Small intestine (tissue), 7 donors: ENCODE measurements at regions not wholly inside any gene's neighbourhood (a gene's known extent, or its start where the extent isn't known, plus 50 kb on each side); places are given as distances from the start of the nearest gene placed in this dataset.
"Not testable (repeated sequence)": the region's sequence is repeated elsewhere in the genome, so short reads cannot be mapped to it uniquely, and the experiment has no call there.

ENCODE experiments used
- DNase-seq, 2 donors: peaks; one replicate each; pipeline versions ENCODE4 v3.0.0 to v3.0.0-alpha.2; 2013
- FAIRE-seq: peaks from 2 replicates; lab custom pipeline; 2012; peaks lifted over from hg19 to GRCh38; lab: Jason Lieb, UNC
- H3K27ac ChIP-seq, 3 donors: one replicate each; pipeline ENCODE4 v1.5.1; 2013; ENCODE audit warnings: low read length in 2 of 3, mild to moderate bottlenecking in 2 of 3, control low read depth in 1 of 3, inconsistent platforms in 1 of 3, low read depth in 1 of 3, moderate library complexity in 1 of 3
- H3K27me3 ChIP-seq, 3 donors: one replicate each; pipeline ENCODE4 v1.6.1; 2013; ENCODE audit warnings: low read length in 3 of 3, inconsistent platforms in 1 of 3; ENCODE audit not compliant: control insufficient read depth in 3 of 3, insufficient read depth in 3 of 3
- H3K36me3 ChIP-seq, 3 donors: one replicate each; pipeline ENCODE4 v1.6.1; 2013; ENCODE audit warnings: low read length in 3 of 3, inconsistent platforms in 1 of 3, low read depth in 1 of 3, mild to moderate bottlenecking in 1 of 3, moderate library complexity in 1 of 3; ENCODE audit not compliant: control insufficient read depth in 3 of 3, insufficient read depth in 2 of 3
- H3K4me1 ChIP-seq, 3 donors: one replicate each; pipeline ENCODE4 v1.6.1; 2013; ENCODE audit warnings: low read length in 2 of 3, inconsistent platforms in 1 of 3, low read depth in 1 of 3, mild to moderate bottlenecking in 1 of 3, moderate library complexity in 1 of 3; ENCODE audit not compliant: control insufficient read depth in 3 of 3, insufficient read depth in 2 of 3
- H3K4me3 ChIP-seq, 3 donors: one replicate each; pipeline ENCODE4 v1.5.1; 2013; ENCODE audit warnings: low read length in 3 of 3, control low read depth in 1 of 3, inconsistent platforms in 1 of 3, low read depth in 1 of 3, mild to moderate bottlenecking in 1 of 3, moderate library complexity in 1 of 3
- H3K9me3 ChIP-seq, 2 donors: one replicate each; pipeline ENCODE4 v1.6.1; 2013; ENCODE audit warnings: low read depth in 1 of 2, low read length in 1 of 2; ENCODE audit not compliant: control insufficient read depth in 2 of 2, insufficient read depth in 1 of 2
- WGBS, 3 donors: extraction: QIAGEN DNeasy Blood & Tissue Kit; methylation state at CpG; one replicate each; pipeline ENCODE4 v1.1.7; 2013; 5-methylcytosine and 5-hydroxymethylcytosine counted together
- donor health status: healthy with polysubstance abuse.
- donor health status: control.
- donor health status: control.
- donor health status: Bipolar disorder and iron deficiency.
- donor health status: healthy.

DNA sequence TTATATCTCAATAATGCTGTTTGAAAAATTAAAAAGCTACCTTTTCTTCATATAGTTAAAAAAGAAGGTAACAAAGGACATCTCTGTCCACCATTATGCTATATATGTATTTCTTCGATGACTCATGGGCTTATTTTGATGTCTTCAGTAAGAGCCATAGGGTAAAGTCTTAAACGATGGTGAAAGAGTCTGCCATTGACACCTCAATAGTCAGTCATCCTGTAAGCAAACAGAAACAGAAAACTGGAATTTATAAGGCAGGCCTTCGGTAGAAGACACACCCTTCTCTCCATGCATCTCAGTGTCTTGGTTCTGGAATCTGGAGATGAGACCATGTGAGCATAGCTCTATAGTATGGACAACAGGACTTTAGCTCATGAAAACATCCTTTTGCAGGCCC lies 87.0 kb upstream of the ZNF462 start:
- FAIRE-seq (no peak), DNase-seq (no peak)
- H3K27me3 ChIP-seq = no peaks in the 10 kb centered on the region
- no peaks in the 10 kb centered on the region for H3K9me3 ChIP-seq
- H3K4me3 ChIP-seq = no peak overlapping the region
- H3K4me1 ChIP-seq = no peaks in the 10 kb centered on the region
- H3K27ac ChIP-seq = no peak overlapping the region
- no peaks in the 10 kb centered on the region for H3K36me3 ChIP-seq
- 71 to 86% (median 73%) methylated on average over 3 of the region's 3 CpGs for WGBS, 3 donors

- H3K27me3 ChIP-seq = no peaks in the 10 kb centered on the region
- H3K4me1 ChIP-seq = no peaks in the 10 kb centered on the region
- H3K4me3 ChIP-seq = no peak overlapping the region
- H3K27ac ChIP-seq = no peak overlapping the region
- H3K9me3 ChIP-seq = no peaks in the 10 kb centered on the region
- DNase-seq = no peak
- FAIRE-seq = no peak
- no peaks in the 10 kb centered on the region for H3K36me3 ChIP-seq
Observed at GRCh38 chr9:106779796-106780195, 83.2 kb upstream of the ZNF462 start.

DNA sequence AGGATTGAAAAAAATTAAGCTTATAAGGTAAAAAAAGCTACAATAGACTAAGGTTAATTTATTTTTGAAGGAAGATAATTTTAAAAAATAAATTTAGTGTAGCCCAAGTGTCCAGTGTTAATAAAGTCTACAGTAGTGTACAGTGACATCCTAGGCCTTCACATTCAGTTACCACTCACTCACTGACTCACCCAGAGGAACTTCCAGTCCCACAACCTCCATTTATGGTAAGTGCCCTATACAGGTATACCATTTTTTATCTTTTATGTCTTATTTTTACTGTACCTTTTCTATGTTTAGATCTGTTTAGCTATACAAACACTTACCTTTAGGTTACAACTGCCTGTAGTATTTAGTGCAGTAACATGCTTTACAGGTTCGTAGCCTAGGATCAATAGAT lies 79.8 kb upstream of the ZNF462 start:
- H3K27me3 ChIP-seq = no peaks in the 10 kb centered on the region
- H3K36me3 ChIP-seq = no peaks in the 10 kb centered on the region
- H3K27ac ChIP-seq = no peak overlapping the region
- no peaks in the 10 kb centered on the region for H3K4me1 ChIP-seq
- FAIRE-seq = no peak
- 79 to 92% (median 84%) methylated on average over 1 of the region's 1 CpG for WGBS, 3 donors
- H3K9me3 ChIP-seq = no peaks in the 10 kb centered on the region
- H3K4me3 ChIP-seq = no peak overlapping the region
- DNase-seq = no peak

DNA sequence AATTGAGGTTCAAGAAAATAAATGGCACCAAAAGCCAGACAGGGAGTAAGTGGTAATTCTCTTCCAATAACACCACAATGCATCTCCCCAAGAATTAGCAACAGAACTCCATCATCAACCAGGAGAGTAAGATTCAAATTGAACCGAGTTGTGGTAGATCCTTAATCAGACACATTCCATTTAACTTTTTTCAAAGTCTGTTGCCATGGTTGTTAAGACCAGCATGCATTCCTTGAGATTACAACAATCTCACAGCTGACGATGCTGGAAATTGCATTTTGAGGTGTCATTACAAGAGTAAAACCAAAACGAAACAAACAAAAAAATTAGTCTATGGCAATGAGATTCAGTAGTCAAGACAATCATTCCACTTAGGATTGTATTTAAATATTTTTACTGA lies 78.9 kb upstream of the ZNF462 start:
- H3K4me3 ChIP-seq = no peak overlapping the region
- no peak for DNase-seq
- WGBS, 3 donors = 69 to 84% (median 71%) methylated on average over 3 of the region's 3 CpGs
- FAIRE-seq = no peak
- no peaks in the 10 kb centered on the region for H3K27me3 ChIP-seq
- H3K9me3 ChIP-seq = no peaks in the 10 kb centered on the region
- H3K36me3 ChIP-seq = no peaks in the 10 kb centered on the region
- no peak overlapping the region for H3K27ac ChIP-seq
- no peaks in the 10 kb centered on the region for H3K4me1 ChIP-seq

DNA sequence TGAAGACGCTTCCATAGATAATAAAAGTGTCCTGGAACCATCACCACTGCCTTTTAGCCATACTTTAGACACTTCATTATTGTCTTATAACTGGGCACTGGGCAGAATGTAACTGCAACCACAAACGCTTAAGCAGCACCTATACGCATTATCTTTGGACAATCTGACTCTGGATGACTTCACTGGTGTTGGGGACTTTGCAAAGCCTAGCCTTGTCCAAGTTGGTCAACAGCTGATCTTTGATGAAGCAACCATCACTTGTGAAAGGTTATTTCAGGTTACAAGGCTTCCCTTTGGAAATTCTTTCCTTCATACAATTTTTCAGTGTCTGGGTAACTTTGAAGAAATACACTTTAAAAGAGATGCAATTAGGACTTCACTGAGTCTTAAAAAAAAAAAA lies 77.8 kb upstream of the ZNF462 start:
- WGBS, 3 donors = 85 to 90% (median 86%) methylated on average over 3 of the region's 3 CpGs

DNA sequence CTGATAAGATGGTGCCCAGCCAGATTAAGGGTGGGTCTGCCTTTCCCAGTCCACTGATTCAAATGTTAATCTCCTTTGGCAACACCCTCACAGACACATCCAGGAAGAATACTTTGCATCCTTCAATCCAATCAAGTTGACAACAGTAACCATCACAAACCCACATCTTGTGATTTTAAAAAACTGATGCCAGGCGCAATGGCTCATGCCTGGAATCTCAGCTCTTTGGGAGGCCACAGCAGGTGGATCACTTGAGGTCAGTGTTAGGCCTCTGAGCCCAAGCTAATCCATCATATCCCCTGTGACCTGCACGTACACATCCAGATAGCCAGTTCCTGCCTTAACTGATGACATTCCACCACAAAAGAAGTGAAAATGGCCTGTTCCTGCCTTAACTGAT lies 74.9 kb upstream of the ZNF462 start:
- H3K9me3 ChIP-seq, FAIRE-seq, H3K27ac ChIP-seq, H3K36me3 ChIP-seq, H3K4me1 ChIP-seq, H3K27me3 ChIP-seq, DNase-seq, H3K4me3 ChIP-seq: not testable (repeated sequence)
- WGBS, 3 donors = 36 to 61% (median 39%) methylated on average over 2 of the region's 2 CpGs

More for the DNA sequence above, 77.8 kb upstream of the ZNF462 start:
- Histone ChIP-seq H3K9me3 (no peaks in the 10 kb centered on the region), H3K36me3 (no peaks in the 10 kb centered on the region), H3K4me1 (no peaks in the 10 kb centered on the region), H3K27ac (no peak overlapping the region), H3K4me3 (no peak overlapping the region), H3K27me3 (no peaks in the 10 kb centered on the region)
- DNase-seq = no peak
- no peak for FAIRE-seq

- no peak for FAIRE-seq
- Histone ChIP-seq H3K36me3 (no peaks in the 10 kb centered on the region), H3K27ac (no peak overlapping the region), H3K4me1 (no peaks in the 10 kb centered on the region), H3K4me3 (no peak overlapping the region), H3K9me3 (peaks cover 0 to 10% of the 10 kb centered on the region in 2 donors), H3K27me3 (no peaks in the 10 kb centered on the region)
- no peak for DNase-seq
- WGBS, 3 donors = 84 to 94% (median 92%) methylated on average over 4 of the region's 4 CpGs
Observed at GRCh38 chr9:106795031-106795430, 67.9 kb upstream of the ZNF462 start.

- H3K27ac ChIP-seq = no peak overlapping the region
- H3K27me3 ChIP-seq = no peaks in the 10 kb centered on the region
- FAIRE-seq (no peak), DNase-seq (no peak)
- no peak overlapping the region for H3K4me3 ChIP-seq
- H3K4me1 ChIP-seq = no peaks in the 10 kb centered on the region
- H3K36me3 ChIP-seq = no peaks in the 10 kb centered on the region
- peaks cover 0 to 10% of the 10 kb centered on the region in 2 donors for H3K9me3 ChIP-seq
Observed at GRCh38 chr9:106796771-106797170, 66.2 kb upstream of the ZNF462 start.

DNA sequence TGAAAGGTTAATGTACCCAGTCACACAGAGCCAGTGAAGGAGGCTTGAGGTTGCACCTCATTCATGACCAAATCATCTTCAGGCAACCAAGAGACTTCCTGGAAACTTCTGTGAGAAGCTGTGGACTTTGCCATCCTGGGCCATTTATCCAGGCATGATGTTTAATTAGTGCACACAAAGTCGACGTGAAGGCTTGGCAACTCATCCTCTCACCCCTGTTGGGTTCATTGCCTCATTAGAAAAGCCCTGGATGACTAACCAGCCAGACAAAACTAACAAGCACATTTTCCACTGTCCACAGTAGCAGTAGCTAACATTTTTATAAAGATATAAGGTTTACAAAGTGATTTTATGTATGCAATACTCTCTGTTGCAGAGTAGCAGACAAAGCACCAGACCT lies 65.7 kb upstream of the ZNF462 start:
- FAIRE-seq (no peak), DNase-seq (peak; percentile 41 to 89)
- Histone ChIP-seq H3K4me1 (no peaks in the 10 kb centered on the region), H3K27ac (no peak overlapping the region), H3K4me3 (no peak overlapping the region), H3K27me3 (no peaks in the 10 kb centered on the region), H3K9me3 (peaks cover 0 to 10% of the 10 kb centered on the region in 2 donors), H3K36me3 (no peaks in the 10 kb centered on the region)
- 4 to 52% (median 29%) methylated on average over 2 of the region's 2 CpGs for WGBS, 3 donors
